Stimulated activated CD8-positive, alpha-beta memory T cell treated with anti-CD3 and anti-CD28 coated beads, Interleukin-7, amount 100 ng/mL, for 1 hour (primary cell): ENCODE measurements at regions not wholly inside any gene's neighbourhood (a gene's known extent, or its start where the extent isn't known, plus 50 kb on each side); places are given as distances from the start of the nearest gene placed in this dataset.

Experiments
- DNase-seq, 2 donors: peaks; one replicate each; pipeline ENCODE4 v3.0.0-alpha.2; 2020; ENCODE audit warnings: low read depth in 2 of 2

DNA sequence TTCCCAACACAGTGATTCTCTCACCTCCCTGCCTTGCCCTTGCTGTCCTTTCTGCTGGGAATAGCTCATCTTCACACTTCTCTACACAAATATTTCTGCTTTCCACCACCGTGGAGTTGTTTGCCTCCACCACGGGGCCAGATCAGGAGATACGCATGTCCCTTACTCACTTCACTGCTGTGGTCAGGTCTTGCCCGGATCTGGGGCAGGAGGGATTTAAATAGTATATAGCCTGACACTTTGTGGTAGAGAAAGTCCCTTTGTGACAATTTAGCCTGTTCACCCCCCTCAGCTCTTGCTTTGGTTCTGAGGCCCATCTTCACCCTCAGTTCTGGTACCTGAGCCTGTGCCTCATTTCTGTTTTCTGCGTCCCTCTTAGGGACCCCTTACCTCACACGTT is 92.6 kb upstream of the PREP start:
- DNase-seq: no peak

DNA sequence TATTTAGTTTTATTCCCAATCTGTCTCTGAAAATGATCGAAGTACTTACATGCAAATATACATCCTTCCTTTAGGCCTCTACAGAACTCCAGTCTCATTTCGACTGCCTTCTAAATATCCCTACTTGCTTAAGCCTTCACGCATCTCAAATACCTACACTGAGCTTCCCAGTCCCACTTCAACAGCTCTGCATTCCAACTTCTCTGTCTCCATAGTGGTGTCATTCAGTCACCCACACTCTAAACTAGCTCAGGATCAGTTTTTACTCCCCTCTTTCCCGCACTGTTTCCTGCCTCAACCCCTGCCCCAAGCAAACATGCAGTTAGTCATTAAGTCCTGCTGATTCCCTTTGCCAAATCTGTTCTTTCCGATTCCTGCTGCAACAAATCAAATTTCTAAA is 91.8 kb upstream of the PREP start:
- DNase-seq: no peak

DNA sequence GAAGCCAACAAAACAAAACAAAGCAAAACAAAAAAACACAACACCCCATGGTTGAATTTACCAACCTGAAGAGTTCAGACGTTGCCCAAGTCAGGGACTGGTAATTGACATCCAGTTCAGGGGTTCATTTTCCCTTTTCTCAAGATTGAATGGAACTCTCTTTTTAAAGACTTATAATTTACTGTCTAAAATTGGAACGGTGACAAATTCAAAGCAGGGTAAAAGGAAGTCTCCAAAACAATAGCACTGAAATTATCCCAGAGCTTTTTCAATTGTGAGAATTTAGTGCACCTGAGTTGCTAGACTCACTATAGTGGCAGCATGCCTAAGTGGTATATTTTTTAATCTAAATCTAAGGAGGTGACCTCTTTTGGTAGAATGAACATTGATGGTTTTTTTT is 90.9 kb upstream of the PREP start:
- no peak for DNase-seq

DNA sequence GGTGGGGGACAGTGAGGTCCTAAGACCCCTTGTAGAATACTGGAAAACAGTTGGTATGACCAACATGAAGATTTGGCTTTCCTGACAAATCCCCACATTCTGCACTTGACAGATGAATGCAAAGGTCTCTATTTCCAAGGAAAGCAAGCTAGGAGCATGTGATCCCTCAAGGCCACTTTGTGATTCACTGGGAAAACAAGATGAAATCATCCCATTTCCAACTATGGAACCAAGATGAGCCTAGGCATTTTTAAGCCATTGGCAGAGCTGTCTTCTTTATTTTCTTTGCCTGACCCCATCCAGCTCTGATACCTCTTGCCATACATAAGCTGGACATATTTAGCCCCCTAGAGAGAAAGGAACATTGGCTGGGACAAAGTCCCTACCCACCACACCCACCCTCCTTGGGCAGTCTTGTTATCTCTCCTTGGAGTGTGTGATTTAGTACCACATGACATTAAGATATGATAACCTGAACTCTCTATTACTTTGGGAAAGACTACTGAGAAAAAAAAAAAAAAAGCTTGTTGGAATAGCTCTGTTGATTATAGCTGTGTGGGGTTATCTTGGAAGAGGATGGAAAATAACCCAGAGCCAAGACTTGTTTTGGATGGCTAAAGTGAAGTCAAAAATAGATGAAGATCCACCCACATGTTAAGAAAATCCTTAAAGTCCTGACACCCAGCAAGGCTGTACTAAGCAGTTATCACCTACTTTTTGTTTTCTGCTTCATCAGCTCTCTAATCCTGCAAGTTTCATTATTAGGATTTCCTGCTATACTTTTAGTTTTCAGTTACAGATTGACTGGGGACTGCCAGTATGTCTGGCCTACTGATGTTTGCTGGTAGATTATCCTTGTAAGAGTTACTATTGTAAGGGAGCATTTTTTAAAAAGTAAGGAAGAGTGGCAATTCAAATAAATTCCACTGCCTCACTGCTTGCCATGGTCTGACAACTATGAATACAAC is 90.1 kb upstream of the PREP start:
- DNase-seq: no peak

DNA sequence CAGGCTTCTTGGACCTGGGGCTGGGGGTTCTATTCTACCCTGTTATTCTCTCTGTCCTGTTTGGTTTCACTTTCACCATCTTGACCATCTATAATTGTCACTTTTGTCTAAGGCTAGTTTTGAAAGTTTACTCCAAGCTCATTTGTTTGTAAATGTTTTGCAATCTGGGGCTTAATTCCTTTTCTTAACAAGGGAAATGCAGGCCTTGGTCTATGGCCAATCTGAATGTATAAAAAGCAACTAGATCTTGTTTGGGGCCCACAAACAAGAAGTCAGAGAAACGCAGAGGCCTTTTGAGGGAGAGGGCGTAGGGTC is 86.3 kb upstream of the PREP start:
- no peak for DNase-seq

DNA sequence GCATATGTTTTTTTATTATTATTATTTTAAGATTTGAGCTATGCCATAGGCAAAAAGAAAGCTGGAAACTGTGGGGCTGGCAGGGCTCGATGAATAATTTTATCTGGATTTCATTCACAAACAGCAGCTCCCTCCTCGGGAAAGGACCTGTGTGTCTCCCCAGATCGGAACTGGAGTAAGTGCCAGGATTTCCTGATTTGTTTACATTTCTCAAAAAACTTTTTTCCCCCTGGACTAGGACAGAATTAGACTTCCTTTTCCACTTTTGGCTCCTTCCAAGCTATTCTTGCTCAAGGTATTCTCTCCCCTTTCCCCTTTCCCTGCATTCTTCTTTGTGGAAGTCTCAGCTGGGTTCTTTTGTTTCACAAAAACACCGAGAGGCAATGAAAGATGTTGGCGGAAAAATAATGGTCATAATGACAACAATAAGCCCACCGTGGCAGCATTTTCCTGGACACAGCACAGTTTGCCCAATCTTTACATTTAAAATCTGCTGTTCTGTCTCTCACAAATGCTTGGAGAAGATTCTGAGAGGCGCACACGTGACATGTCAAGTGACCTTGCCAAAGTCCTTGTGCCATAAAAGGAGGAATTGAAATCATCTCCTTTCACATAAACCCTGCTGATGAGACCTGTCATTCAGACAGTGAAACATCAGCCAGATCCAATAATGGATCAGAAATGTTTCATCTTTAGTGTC is 85.8 kb upstream of the PREP start:
- no peak for DNase-seq

DNA sequence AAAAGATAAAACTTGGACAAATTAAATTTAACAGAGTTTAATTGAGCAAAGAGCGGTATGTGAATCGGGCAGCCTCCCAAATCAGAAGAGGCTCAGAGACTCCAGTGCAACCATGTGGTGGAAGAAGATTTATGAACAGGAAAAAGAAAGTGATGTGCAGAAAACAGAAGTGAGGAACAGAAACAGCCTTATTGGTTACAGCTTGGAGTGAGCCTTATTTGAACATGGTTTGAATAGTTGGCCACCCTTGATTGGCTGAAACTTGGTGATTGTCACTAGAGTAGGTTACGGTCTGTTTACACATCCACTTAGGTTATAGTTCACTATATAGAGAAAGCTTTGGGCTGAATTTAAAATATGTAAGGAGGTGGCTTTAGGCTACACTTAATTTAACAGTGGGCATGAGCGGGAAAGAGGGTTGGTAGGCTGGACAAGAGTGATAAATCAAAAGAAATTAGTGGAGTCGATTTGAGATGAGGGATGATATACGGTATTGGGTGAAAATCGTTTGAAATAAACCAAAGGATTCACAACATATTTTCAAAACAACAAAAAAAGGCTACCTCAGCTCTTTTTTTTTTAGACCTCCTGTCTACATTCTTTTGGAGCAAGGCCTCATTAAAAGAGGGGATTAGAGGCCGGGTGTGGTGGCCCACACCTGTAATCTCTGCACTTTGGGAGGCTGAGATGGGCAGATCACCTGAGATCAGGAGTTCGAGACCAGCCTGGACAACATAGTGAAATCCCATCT is 84.3 kb upstream of the PREP start:
- no peak for DNase-seq

DNA sequence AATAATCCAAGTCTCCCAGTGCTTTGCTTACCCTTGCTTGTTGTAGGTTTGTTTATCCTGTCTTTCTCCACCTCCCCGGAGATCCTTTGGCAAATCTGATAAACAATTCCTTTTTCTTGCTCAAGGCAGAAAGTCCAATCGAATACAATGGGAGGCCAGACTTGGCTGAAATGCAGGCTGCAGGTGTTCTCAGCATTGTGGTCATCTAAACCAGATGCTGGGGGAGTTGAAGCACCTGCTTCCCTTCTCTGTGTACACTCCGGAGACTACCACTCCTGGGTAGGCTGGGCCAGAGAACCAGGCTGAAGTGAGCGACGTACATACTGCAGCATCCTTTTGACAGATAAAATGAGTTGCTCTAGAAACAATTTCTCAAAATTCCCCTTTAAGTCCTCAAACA is 82.6 kb upstream of the PREP start:
- no peak for DNase-seq

DNA sequence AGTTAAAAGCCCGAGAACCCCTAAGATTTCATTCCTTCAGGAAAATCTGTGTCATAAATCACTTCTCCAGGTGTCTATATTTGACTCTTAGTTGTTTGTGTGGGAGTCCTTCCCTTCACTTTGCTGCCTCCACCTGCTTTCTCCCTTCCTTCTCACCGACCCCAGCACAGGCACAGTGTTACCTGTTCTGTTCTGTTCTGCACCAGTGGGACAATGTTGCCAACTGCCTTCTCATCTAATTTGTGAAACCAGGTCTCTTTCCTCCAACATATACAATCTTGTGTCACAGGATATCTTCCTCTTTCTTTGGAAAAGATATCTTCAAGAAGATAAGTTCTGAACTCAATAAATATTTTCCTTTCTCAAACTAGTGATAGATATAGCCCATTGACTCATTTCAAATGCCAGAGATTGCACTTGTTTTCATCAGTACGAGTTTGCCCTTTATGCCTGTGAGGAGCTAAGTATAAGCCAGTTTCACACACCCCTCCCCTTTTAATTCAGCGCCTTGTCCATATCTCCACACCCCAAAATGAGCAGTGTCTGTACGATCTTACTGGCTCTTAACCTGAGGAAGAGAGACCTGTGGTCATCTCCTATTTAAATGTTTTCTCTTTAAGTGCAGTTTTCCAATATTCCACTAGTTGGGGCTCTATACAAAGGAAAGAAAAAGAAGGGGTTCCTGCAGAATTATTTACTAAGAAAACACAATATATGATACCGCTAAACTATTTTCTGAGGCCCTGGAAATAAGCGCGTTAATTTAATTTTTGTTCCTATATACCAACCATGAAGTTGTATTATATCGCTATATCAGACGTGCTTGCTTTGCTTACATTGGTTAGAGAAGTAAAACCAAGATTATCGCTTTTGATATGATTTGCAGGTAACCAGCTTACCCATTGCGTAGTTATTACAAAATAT is 81.6 kb upstream of the PREP start:
- DNase-seq: no peak

DNA sequence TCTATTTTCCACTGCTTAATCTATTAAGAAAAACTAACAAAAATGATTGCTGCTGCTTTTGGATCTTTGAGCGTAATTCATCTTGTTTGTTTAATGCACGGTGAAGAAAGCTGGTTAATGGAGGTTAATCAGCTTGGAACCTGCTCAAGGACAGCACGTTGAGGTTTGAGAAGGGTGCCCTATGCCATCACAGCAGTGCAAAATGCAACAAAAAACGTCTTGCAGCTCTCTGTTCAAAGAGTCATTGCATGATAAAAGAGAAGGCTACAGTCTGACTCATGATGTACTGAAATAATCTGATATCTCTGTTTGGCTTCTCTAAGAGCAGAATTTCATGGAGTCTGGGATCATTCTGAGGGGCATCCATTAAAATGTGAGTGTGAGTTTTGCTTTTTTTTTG is 80.6 kb upstream of the PREP start:
- no peak for DNase-seq

DNA sequence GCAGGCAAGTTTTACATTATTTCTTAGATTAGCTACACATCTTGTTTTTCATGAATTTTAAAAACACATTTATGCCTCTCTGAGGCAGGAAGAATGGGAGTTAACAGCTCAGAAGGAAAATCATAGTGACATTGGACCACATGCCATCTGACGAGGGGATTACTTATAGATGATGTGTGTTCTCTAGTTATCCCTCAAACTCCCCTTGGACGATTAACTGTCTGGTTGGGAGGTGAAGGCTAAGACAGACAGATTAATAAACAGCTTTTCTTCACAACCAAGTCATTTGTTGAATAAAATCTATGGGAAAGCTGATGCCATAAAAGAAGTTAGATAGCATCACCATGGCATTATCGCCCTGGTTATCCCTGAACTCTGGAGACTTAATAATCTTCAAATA is 80.0 kb upstream of the PREP start:
- no peak for DNase-seq

DNA sequence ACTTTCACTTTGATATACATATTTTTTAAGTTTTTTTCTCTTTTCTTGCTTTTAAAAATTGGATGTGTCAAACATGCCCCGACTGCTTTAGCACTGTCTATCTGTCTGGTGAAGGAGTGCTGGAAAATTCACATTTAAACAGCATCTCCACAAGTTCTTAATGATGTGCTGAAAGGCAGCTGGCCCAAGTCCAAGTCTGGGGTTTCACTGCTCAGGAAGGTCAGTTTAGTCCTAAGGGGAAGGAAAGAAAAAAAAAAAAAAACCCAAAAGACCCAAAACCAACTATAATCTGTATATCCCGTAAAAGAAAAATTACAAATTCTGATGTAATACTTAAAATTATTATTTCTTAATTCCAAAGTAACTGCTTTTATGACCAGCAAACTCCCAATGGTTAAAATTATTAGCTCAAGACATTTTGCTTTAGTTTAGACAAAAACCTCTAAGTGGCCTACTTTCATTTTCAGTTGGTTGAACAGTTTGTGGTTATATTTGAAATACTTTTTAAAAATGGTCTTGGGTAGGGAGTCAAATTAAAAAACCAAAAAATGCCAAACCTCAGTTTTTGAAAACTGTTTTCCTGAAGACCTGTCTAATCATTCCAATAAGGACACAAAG is 79.5 kb upstream of the PREP start:
- DNase-seq: no peak

DNA sequence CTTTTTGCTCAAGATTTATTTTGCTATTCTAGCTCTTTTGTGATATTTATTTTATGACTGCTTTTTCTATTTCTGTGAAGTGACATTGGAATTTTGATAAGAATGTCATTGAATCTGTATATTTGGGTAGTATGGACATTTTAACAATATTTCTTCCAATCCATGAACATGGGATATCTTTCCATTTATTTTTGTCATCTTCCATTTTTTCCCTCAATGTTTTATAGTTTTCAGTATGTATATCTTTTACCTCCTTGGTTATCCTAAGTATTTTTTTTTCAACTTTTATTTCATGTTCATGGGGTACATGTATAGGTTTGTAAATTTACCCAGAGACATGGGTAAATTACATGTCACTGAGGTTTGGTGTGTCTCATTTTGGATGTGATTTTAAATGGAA is 74.1 kb upstream of the PREP start:
- no peak for DNase-seq

DNA sequence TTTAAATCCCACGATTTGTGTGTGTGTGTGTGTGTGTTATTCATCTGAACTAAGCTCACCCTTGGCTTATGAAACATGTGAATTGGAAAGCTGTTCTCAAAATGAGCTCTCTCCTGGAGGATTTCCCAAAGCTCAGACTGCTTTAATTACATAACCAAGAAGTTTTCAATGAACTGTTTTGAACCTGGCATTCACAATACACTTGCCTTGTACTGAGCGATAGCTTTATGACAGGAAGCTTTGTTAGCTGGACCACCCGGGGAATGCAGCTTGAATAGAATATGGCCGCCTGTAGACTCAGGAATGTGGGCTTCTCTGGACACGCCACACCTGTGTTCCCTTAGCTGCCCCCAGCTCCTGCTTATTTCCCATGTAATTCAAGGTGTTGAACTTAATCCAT is 71.4 kb upstream of the PREP start:
- DNase-seq: no peak

DNA sequence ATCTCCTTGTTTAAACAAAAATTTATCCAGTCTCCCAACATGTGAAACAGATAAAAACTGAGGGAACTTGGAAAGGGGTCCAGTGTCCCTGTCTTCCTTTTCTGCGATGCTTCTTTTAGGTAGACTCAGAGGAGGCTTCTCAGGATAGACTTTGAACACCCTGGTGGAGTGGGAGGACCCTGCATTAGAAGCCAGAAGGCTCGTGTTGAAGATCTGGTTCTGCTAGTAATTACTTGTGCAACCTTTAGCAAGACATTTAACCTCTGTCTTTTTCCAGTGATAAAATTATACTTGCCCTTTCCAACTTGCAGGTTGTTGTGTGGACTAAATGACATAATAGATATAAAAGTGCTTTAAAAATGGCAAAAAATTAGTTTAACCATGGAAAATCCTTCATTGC is 67.1 kb upstream of the PREP start:
- DNase-seq: no peak

DNA sequence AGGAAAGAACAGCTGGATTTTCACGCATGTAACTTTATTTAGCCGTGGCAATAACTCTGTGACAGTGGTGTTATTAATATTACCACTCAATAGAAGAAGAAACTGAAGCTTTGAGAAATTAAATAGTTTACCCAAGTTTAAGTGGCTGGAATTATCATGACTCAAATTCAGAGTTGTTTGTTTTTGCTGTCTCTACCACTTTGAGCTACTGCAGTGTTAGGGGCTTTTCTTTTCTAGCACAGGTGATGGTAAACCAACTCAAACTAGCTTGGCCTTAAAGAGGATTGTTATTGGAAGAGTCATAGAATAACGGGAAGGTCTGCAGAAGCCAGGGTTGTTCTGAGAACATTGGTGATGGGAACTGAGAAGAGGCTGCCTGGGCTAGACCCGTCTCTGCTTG is 66.0 kb upstream of the PREP start:
- no peak for DNase-seq

DNA sequence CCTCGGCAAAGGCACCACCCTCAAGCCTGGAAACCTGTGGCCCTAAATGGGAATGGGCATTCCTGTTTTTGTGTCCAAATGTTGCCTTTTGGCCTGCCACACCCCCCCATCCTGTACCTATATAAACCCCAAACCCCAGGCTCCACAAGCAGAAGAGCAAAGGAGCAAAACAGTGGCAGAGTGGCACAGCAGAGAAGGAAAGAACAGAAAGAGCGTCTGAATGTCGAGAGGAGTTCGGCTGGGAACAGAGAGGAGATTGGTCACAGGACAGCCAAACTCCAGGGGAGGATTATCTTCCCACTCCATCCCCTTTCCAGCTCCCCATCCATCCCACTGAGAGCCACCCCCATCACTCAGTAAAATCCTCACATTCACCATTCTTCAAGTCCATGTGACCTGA is 58.0 kb upstream of the PREP start:
- no peak for DNase-seq

DNA sequence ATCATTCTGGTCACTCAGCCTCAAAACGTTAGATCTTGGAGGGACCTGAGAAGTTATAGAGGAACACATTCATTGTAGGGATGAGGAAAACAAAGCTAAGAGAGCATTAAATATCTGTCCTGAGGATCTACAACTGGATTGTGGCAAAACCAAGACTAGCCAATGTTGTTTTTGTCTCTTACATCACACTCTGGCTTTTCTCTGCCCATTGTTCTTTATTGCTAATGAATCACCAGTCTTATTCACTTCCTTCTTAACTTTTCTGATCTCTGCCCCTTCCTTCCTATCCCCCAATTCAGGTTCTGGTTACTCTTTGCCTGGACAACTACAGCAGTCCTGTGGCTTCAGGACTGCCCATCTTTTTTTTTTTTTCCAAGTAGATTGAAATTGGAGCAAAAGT is 57.0 kb upstream of the PREP start:
- no peak for DNase-seq

DNA sequence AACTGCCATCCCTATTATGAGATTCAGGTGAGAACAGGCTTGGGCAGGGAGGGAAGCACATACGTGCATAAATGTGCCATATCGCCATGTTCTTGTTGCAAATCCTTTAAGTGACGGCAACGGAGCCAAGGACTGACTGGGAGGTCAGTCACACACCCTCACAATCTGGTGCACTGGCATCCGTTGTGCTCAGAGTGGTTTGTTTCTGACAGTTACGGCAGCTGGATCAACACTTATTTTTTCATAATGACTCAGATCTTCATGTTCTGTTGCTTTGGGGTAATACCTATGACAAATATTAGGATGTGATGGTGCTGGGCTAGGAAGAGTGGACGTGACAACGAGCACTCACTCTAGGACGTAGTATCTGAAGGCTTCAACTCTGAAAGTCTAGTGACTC is 56.2 kb upstream of the PREP start:
- no peak for DNase-seq

DNA sequence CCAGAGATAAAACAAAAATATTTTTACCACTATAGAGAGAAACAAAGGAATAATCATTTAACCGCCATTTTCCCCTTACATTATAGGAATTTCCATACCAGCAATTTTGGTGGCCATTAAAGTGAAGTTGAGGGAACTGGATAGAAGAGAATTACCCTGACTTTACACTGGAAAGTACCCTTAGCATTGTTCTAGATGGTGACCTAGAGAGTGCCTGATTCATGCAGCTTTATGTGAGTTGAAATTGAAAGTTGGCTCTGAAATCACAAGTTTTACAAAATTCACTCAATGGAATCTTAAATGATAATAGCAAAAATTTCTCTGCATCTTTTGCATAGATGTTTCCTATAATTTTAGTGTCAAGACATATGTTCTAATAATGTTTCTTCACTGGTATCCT is 55.7 kb upstream of the PREP start:
- DNase-seq: no peak

DNA sequence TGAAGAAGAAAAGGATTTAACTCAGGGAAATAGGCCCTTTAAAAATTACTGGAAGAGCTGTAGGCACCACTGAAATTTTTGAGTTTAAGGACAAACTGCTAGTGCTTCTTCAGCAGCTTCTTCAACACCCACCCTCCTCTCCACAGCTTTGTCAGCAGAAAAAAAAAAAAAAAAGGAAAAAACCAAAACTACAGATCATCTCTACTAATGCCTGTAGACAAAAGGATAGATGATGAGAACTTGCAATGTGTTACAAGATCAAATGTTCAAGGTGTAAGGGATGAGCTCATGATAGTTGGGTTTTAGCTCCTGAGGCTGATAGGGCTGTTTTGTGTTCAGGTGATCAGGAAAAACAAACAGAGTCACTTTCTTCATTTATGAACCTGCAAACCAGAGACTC is 55.2 kb upstream of the PREP start:
- DNase-seq: no peak
